GM19372 (cell line): ENCODE measurements at regions not wholly inside any gene's neighbourhood (a gene's known extent, or its start where the extent isn't known, plus 50 kb on each side); places are given as distances from the start of the nearest gene placed in this dataset.

Source experiments
- ATAC-seq: cut with Tn5 transposase; IDR thresholded peaks from one replicate; pipeline ENCODE4 v1.9.1; 2021; ENCODE audit warnings: mild to moderate bottlenecking, low read depth, moderate library complexity; ENCODE audit not compliant: unreplicated experiment

GRCh38 chr12:98045395-98045794 is 470.0 kb upstream of the TMPO start:
- no peak for ATAC-seq

GRCh38 chr12:98048326-98048725 is 467.1 kb upstream of the TMPO start:
- ATAC-seq = no peak

GRCh38 chr12:98053202-98053601 is 462.2 kb upstream of the TMPO start:
- ATAC-seq = no peak

- no peak for ATAC-seq
Observed at GRCh38 chr12:98057701-98058100, 457.7 kb upstream of the TMPO start.

- no peak for ATAC-seq
Observed at GRCh38 chr12:98058213-98058612, 457.2 kb upstream of the TMPO start.

GRCh38 chr12:98058838-98059237 is 456.6 kb upstream of the TMPO start:
- ATAC-seq = no peak

- no peak for ATAC-seq
Observed at GRCh38 chr12:98059659-98060343, 455.6 kb upstream of the TMPO start.

GRCh38 chr12:98060411-98060810 is 455.0 kb upstream of the TMPO start:
- no peak for ATAC-seq

GRCh38 chr12:98062464-98063245 is 452.7 kb upstream of the TMPO start:
- no peak for ATAC-seq

- no peak for ATAC-seq
Observed at GRCh38 chr12:98064501-98064900, 450.9 kb upstream of the TMPO start.

- no peak for ATAC-seq
Observed at GRCh38 chr12:98067795-98068194, 447.6 kb upstream of the TMPO start.

- no peak for ATAC-seq
Observed at GRCh38 chr12:98073610-98074009, 441.8 kb upstream of the TMPO start.

GRCh38 chr12:98074286-98074685 is 441.1 kb upstream of the TMPO start:
- ATAC-seq = no peak

GRCh38 chr12:98084391-98084790 is 431.0 kb upstream of the TMPO start:
- no peak for ATAC-seq

- ATAC-seq = no peak
Observed at GRCh38 chr12:98085046-98085755, 430.2 kb upstream of the TMPO start.

- no peak for ATAC-seq
Observed at GRCh38 chr12:98090731-98091130, 424.7 kb upstream of the TMPO start.

GRCh38 chr12:98096436-98096835 is 419.0 kb upstream of the TMPO start:
- ATAC-seq = no peak

- no peak for ATAC-seq
Observed at GRCh38 chr12:98106031-98106683, 409.2 kb upstream of the TMPO start.

- ATAC-seq = no peak
Observed at GRCh38 chr12:98109266-98109665, 406.1 kb upstream of the TMPO start.

- ATAC-seq = no peak
Observed at GRCh38 chr12:98110536-98110935, 404.9 kb upstream of the TMPO start.

- no peak for ATAC-seq
Observed at GRCh38 chr12:98113548-98113947, 401.8 kb upstream of the TMPO start.
